ENCODE measurements at regions not wholly inside any gene's neighbourhood (a gene's known extent, or its start where the extent isn't known, plus 50 kb on each side); places are given as distances from the start of the nearest gene placed in this dataset.
"Not testable (repeated sequence)": the region's sequence is repeated elsewhere in the genome, so short reads cannot be mapped to it uniquely, and the experiment has no call there.

GRCh38 chr19:56912401-56913112 lies 72.0 kb upstream of the PEG3 start:
- Histone ChIP-seq H3K27me3 (no peaks in the 10 kb centered on the region), H3K9me3 (no peaks in the 10 kb centered on the region), H3K36me3 (no peaks in the 10 kb centered on the region), H3K4me3 (replicated peaks in 1 of 3) (no peak overlapping the region), H3K27ac (no peak overlapping the region), H3K4me1 (no peaks in the 10 kb centered on the region)
- no peak for DNase-seq
- intact Hi-C loops (cut with DNase I) = no loop called here
- TF ChIP-seq, protein P1, sequence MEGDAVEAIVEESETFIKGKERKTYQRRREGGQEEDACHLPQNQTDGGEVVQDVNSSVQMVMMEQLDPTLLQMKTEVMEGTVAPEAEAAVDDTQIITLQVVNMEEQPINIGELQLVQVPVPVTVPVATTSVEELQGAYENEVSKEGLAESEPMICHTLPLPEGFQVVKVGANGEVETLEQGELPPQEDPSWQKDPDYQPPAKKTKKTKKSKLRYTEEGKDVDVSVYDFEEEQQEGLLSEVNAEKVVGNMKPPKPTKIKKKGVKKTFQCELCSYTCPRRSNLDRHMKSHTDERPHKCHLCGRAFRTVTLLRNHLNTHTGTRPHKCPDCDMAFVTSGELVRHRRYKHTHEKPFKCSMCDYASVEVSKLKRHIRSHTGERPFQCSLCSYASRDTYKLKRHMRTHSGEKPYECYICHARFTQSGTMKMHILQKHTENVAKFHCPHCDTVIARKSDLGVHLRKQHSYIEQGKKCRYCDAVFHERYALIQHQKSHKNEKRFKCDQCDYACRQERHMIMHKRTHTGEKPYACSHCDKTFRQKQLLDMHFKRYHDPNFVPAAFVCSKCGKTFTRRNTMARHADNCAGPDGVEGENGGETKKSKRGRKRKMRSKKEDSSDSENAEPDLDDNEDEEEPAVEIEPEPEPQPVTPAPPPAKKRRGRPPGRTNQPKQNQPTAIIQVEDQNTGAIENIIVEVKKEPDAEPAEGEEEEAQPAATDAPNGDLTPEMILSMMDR (IDR thresholded peaks at IDR 0.05) = no peak
- TF ChIP-seq POLR2A (IDR thresholded peaks at IDR 0.05) = no peak
- whole genome bisulfite sequencing, 2 donors = 83 to 84% methylated on average over 10 of the region's 10 CpGs

- intact Hi-C loops (cut with DNase I); H3K4me3 ChIP-seq (replicated peaks in 1 of 3); H3K4me1 ChIP-seq; H3K27ac ChIP-seq; H3K36me3 ChIP-seq; DNase-seq; H3K9me3 ChIP-seq; H3K27me3 ChIP-seq: not testable (repeated sequence)
- WGBS, 2 donors = 54 to 69% methylated on average over 4 of the region's 4 CpGs
These were observed 72.6 kb upstream of the PEG3 start for GRCh38 chr19:56913113-56913455.

- WGBS, 2 donors = 88 to 94% methylated on average over 2 of the region's 2 CpGs
- Histone ChIP-seq H3K27me3 (no peaks in the 10 kb centered on the region), H3K27ac (no peak overlapping the region), H3K9me3 (no peaks in the 10 kb centered on the region), H3K36me3 (no peaks in the 10 kb centered on the region), H3K4me1 (no peaks in the 10 kb centered on the region), H3K4me3 (replicated peaks in 1 of 3) (no peak overlapping the region)
- no peak for TF ChIP-seq POLR2A (IDR thresholded peaks at IDR 0.05)
- TF ChIP-seq, protein P1 (IDR thresholded peaks at IDR 0.05) = no peak
- intact Hi-C loops (cut with DNase I) = no loop called here
- DNase-seq = no peak
These were observed 76.0 kb upstream of the PEG3 start for GRCh38 chr19:56916528-56916927.

DNA sequence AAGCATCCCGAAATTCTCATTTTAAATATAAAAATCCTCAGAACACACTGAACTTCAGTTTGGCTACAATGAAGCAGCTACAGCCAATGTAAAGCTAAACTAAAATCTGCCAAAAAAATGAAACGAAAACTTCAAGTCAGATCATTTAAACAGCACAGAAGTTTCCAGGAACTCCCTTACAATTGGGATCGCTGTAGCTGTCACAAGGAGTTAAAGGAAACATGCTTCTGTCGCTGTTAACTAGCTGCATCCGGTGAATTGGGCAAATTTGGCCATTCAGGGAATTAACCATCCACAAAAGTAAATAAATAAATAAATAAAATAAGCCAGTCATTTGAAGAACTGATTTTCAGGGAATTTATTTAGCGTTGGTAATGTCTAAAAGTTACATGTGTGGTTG lies 77.0 kb upstream of the PEG3 start:
- intact Hi-C loops (cut with DNase I) = no loop called here
- no peaks in the 10 kb centered on the region for H3K4me1 ChIP-seq
- DNase-seq = no peak
- H3K27me3 ChIP-seq = no peaks in the 10 kb centered on the region
- TF ChIP-seq, protein P1 (IDR thresholded peaks at IDR 0.05) = no peak
- no peak for TF ChIP-seq POLR2A (IDR thresholded peaks at IDR 0.05)
- no peaks in the 10 kb centered on the region for H3K36me3 ChIP-seq
- no peak overlapping the region for H3K4me3 ChIP-seq (replicated peaks in 1 of 3)
- H3K9me3 ChIP-seq = no peaks in the 10 kb centered on the region
- no peak overlapping the region for H3K27ac ChIP-seq
- 47 to 56% methylated on average over 6 of the region's 6 CpGs for WGBS, 2 donors

- Histone ChIP-seq H3K4me3 (replicated peaks in 1 of 3) (no peak overlapping the region), H3K4me1 (no peaks in the 10 kb centered on the region), H3K36me3 (no peaks in the 10 kb centered on the region), H3K27me3 (no peaks in the 10 kb centered on the region), H3K9me3 (no peaks in the 10 kb centered on the region), H3K27ac (no peak overlapping the region)
- no peak for DNase-seq
- 63 to 71% methylated on average over 6 of the region's 6 CpGs for WGBS, 2 donors
- intact Hi-C loops (cut with DNase I) = no loop called here
- no peak for TF ChIP-seq POLR2A (IDR thresholded peaks at IDR 0.05)
- TF ChIP-seq, protein P1 (IDR thresholded peaks at IDR 0.05) = no peak
These were observed 77.5 kb upstream of the PEG3 start for GRCh38 chr19:56917998-56918397.

Measured in thyroid gland (tissue), 4 donors.